Suprapubic skin (tissue), 4 donors: ENCODE measurements at regions not wholly inside any gene's neighbourhood (a gene's known extent, or its start where the extent isn't known, plus 50 kb on each side); places are given as distances from the start of the nearest gene placed in this dataset.

Experiments used
- DNase-seq, 2 donors: peaks; one replicate each; pipeline ENCODE4 v3.0.0-alpha.2; 2019; ENCODE audit warnings: low spot score in 2 of 2
- H3K27ac ChIP-seq: fragments of 200-600 bp; sonication (generic); one replicate; pipeline ENCODE4 v1.5.1; 2019
- H3K27me3 ChIP-seq: fragments of 200-600 bp; sonication (generic); one replicate; pipeline ENCODE4 v1.5.1; 2019
- H3K36me3 ChIP-seq: fragments of 200-600 bp; sonication (generic); one replicate; pipeline ENCODE4 v1.5.1; 2019
- H3K4me1 ChIP-seq: fragments of 200-600 bp; sonication (generic); one replicate; pipeline ENCODE4 v1.5.1; 2019
- H3K4me3 ChIP-seq: fragments of 200-600 bp; sonication (generic); one replicate; pipeline ENCODE4 v1.5.1; 2019; ENCODE audit warnings: mild to moderate bottlenecking
- H3K9me3 ChIP-seq: fragments of 200-600 bp; sonication (generic); one replicate; pipeline ENCODE4 v1.5.1; 2019
- CTCF ChIP-seq, 2 donors: fragments of 200-600 bp in 1 of 2; fragments of 450-650 bp in 1 of 2; sonication (generic) in 1 of 2; IDR thresholded peaks; one replicate each; pipeline ENCODE4 v1.5.1; 2016 to 2019; ENCODE audit warnings: antibody characterized with exemption in 2 of 2, mild to moderate bottlenecking in 1 of 2, moderate library complexity in 1 of 2
- EP300 ChIP-seq: sonication (generic); formaldehyde crosslinking; IDR thresholded peaks from one replicate; pipeline ENCODE4 v1.6.1; 2017; ENCODE audit warnings: antibody characterized with exemption
- POLR2A ChIP-seq, 2 donors: fragments of 450-650 bp; IDR thresholded peaks; one replicate each; pipeline ENCODE4 v1.6.1; 2017; ENCODE audit warnings: antibody characterized with exemption in 2 of 2, mild to moderate bottlenecking in 2 of 2, moderate library complexity in 2 of 2
- POLR2AphosphoS5 ChIP-seq, 3 donors: sonication (generic); formaldehyde crosslinking; IDR thresholded peaks; one replicate each; pipeline ENCODE4 v1.6.1; 2017; ENCODE audit warnings: antibody characterized with exemption in 3 of 3
- WGBS: methylation state at CpG from one replicate; pipeline ENCODE4 v1.1.5; 2018; 5-methylcytosine and 5-hydroxymethylcytosine counted together

DNA sequence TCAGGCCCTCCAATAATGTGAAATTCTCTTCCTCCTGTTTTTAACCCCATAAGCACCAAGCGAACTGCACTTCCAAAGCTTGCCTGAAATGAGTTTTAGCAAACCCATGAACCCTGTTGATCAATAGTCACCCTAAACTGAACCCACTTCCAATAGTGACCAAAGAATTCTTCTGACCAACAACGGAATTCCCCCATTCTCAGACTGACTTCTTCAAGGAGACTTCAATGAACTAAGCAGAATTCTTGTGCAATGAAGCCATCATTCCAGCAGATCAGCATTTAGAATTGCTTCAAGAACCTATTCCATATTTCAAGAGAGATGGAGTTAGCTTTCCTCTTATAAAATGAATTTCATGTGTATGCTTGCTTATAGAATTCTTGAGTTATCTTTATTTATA, 176.9 kb upstream of the FN1 start:
- 89% methylated on average over 2 of the region's 2 CpGs for WGBS
- TF ChIP-seq POLR2AphosphoS5 (IDR thresholded peaks at IDR 0.05) (no peak), CTCF (IDR thresholded peaks at IDR 0.05) (no peak), EP300 (no peak), POLR2A (IDR thresholded peaks at IDR 0.05) (no peak)
- Histone ChIP-seq H3K4me1 (no peaks in the 10 kb centered on the region), H3K27me3 (no peaks in the 10 kb centered on the region), H3K4me3 (no peak overlapping the region), H3K27ac (no peak overlapping the region), H3K9me3 (no peaks in the 10 kb centered on the region), H3K36me3 (no peaks in the 10 kb centered on the region)
- DNase-seq: no peak

DNA sequence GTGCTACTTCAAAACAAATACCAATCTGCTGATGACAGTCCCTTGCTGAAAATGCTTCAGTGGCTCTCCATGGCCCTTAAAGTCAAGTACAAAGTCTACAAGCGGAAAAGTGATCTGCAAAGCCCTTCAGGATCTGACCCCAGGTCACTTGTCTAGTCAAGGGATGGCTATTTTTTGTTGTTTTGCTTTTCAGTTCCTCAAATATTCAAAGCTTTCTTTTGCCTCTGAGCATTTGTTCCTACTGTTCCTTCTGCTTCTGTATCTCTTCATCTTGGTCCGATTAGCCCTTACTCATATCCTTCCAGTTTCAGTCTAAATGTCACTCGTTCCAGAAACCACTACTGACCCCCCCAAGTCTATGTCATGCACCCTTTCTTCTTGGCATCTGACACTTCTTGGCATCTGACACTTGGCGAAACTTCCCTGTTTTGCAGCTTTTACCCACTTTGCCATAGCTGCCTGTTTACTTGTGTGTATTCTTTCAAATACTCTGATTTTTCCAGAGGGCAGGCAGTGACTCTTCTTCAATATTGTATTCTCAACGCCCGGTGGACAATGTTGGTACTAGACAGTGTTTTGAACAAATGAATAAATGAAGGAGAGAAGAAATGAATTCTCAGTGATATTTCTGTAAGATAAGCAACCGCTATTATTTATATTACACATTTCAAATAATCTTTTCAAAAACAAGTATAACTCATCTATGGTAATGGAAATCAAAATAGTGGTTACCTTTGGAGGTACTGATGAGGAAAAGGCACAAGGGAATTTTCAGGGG, 175.9 kb upstream of the FN1 start:
- DNase-seq: no peak
- Histone ChIP-seq H3K27ac (no peak overlapping the region), H3K4me3 (no peak overlapping the region), H3K36me3 (no peaks in the 10 kb centered on the region), H3K9me3 (no peaks in the 10 kb centered on the region), H3K4me1 (no peaks in the 10 kb centered on the region), H3K27me3 (no peaks in the 10 kb centered on the region)
- WGBS: 69% methylated on average over 7 of the region's 7 CpGs
- TF ChIP-seq EP300 (no peak), POLR2AphosphoS5 (IDR thresholded peaks at IDR 0.05) (no peak), POLR2A (IDR thresholded peaks at IDR 0.05) (no peak), CTCF (IDR thresholded peaks at IDR 0.05) (no peak)

DNA sequence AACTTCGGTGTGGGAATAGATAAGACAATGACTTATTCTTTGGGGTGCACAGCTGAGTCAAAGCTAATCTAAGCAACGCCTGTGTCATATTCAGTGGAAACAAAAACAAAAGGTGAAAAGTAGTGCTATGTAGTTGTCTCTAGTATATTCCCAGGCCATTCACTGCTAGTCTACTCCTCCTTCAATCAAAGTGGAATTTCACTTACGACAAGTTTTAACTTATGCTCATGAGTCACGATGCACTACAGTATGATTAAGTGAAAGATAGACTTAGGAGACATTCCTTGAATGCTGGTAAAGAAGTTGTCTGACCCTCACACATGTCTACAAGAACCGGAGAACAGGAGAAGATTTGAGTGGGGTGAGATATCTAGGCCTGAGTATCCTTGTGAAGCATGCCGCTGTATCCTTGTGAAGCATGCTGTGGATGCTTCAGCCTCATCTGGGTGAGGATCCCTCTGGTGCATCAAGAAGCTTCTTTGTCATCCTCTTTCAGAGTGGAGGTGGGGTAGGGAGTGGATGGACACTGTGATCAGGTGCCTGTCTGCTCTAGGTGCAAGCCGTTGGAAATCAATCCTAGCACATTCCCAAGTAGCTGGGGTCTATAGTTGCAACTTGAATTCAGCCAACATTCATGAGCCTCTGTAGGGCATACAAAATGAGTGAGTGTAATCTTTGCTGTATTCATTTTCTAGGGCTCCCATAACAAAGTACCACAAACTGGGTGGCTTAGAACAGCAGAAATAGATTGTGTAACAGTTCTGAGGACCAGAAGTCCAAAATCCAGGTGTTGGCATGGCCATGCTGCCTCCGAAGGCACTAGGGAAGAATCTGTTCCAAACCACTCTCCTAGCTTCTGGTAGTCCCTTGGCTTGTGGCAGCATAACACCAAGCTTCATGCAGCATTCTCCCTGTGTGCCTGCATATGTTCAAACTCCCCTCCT, 173.5 kb upstream of the FN1 start:
- Histone ChIP-seq H3K4me3 (no peak overlapping the region), H3K27me3 (no peaks in the 10 kb centered on the region), H3K36me3 (no peaks in the 10 kb centered on the region), H3K4me1 (no peaks in the 10 kb centered on the region), H3K9me3 (no peaks in the 10 kb centered on the region), H3K27ac (no peak overlapping the region)
- TF ChIP-seq CTCF (IDR thresholded peaks at IDR 0.05) (no peak), POLR2A (IDR thresholded peaks at IDR 0.05) (no peak), POLR2AphosphoS5 (IDR thresholded peaks at IDR 0.05) (no peak), EP300 (no peak)
- DNase-seq: no peak
- 73% methylated on average over 8 of the region's 8 CpGs for WGBS

GRCh38 chr2:215607766-215608165, 171.9 kb upstream of the FN1 start:
- no peak for DNase-seq
- Histone ChIP-seq H3K9me3 (no peaks in the 10 kb centered on the region), H3K27ac (no peak overlapping the region), H3K27me3 (no peaks in the 10 kb centered on the region), H3K4me1 (no peaks in the 10 kb centered on the region), H3K36me3 (no peaks in the 10 kb centered on the region), H3K4me3 (no peak overlapping the region)
- no peak for TF ChIP-seq EP300
- TF ChIP-seq POLR2A (IDR thresholded peaks at IDR 0.05): no peak
- TF ChIP-seq POLR2AphosphoS5 (IDR thresholded peaks at IDR 0.05): no peak
- TF ChIP-seq CTCF (IDR thresholded peaks at IDR 0.05): no peak
- 68% methylated on average over 1 of the region's 1 CpG for WGBS

DNA sequence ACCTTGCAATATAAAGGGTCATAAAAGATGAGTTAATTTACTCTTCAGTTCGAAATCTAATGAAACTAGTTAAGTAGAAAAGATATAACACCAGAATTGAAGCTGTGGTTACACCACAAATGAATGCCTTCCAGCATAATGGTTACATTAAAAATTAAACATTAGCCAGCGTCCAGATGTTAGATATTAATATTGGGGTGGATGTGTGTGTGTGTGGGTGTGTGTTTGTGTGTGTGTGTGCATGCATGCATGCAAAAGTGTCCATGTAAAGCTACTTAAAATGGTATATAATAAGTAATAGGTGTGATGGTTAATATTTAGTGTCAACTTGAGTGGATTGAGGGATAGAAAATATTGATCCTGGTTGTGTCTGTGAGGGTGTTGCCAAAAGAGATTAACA, 170.4 kb upstream of the FN1 start:
- Histone ChIP-seq H3K4me3 (no peak overlapping the region), H3K27ac (no peak overlapping the region), H3K9me3 (no peaks in the 10 kb centered on the region), H3K36me3 (no peaks in the 10 kb centered on the region), H3K27me3 (no peaks in the 10 kb centered on the region), H3K4me1 (no peaks in the 10 kb centered on the region)
- no peak for DNase-seq
- 58% methylated on average over 2 of the region's 2 CpGs for WGBS
- TF ChIP-seq CTCF (IDR thresholded peaks at IDR 0.05): no peak
- TF ChIP-seq EP300: no peak
